ENCODE measurements at regions not wholly inside any gene's neighbourhood (a gene's known extent, or its start where the extent isn't known, plus 50 kb on each side); places are given as distances from the start of the nearest gene placed in this dataset.
"Not testable (repeated sequence)": the region's sequence is repeated elsewhere in the genome, so short reads cannot be mapped to it uniquely, and the experiment has no call there.

GRCh38 chr2:166695154-166695553 lies 193.1 kb upstream of the XIRP2 start:
- no peak for TF ChIP-seq POLR2A (IDR thresholded peaks at IDR 0.05)
- no peak for TF ChIP-seq CTCF (IDR thresholded peaks at IDR 0.05)
- no peaks in the 10 kb centered on the region for H3K9me3 ChIP-seq (replicated peaks in 1 of 3)
- H3K27me3 ChIP-seq: no peaks in the 10 kb centered on the region
- intact Hi-C loops (cut with DNase I): no loop called here
- no peak for DNase-seq
- H3K36me3 ChIP-seq (replicated peaks in 1 of 2): no peaks in the 10 kb centered on the region
- H3K4me1 ChIP-seq (replicated peaks in 1 of 2): no peaks in the 10 kb centered on the region
- 60 to 75% (median 70%) methylated on average over 1 of the region's 1 CpG for WGBS, 4 donors
- H3K27ac ChIP-seq: no peak overlapping the region
- no peak overlapping the region for H3K4me3 ChIP-seq

- H3K9me3 ChIP-seq (replicated peaks in 1 of 3); H3K4me3 ChIP-seq; H3K4me1 ChIP-seq (replicated peaks in 1 of 2); H3K27ac ChIP-seq; H3K27me3 ChIP-seq; DNase-seq; H3K36me3 ChIP-seq (replicated peaks in 1 of 2); intact Hi-C loops (cut with DNase I): not testable (repeated sequence)
- WGBS, 4 donors: 51 to 64% (median 56%) methylated on average over 3 to 4 of the region's 4 CpGs
These were observed 192.0 kb upstream of the SCN7A start for GRCh38 chr2:166686057-166686456.

GRCh38 chr2:166677996-166678395 lies 183.9 kb upstream of the SCN7A start:
- WGBS, 4 donors: 41 to 74% (median 64%) methylated on average over 1 of the region's 1 CpG
- no peak overlapping the region for H3K4me3 ChIP-seq
- H3K27me3 ChIP-seq: no peaks in the 10 kb centered on the region
- TF ChIP-seq CTCF (IDR thresholded peaks at IDR 0.05) (no peak), POLR2A (IDR thresholded peaks at IDR 0.05) (no peak)
- H3K9me3 ChIP-seq (replicated peaks in 1 of 3): no peaks in the 10 kb centered on the region
- no peaks in the 10 kb centered on the region for H3K36me3 ChIP-seq (replicated peaks in 1 of 2)
- intact Hi-C loops (cut with DNase I): no loop called here
- no peak overlapping the region for H3K27ac ChIP-seq
- no peaks in the 10 kb centered on the region for H3K4me1 ChIP-seq (replicated peaks in 1 of 2)
- no peak for DNase-seq

- no peak overlapping the region for H3K27ac ChIP-seq
- no peaks in the 10 kb centered on the region for H3K36me3 ChIP-seq (replicated peaks in 1 of 2)
- no peak overlapping the region for H3K4me3 ChIP-seq
- no peaks in the 10 kb centered on the region for H3K4me1 ChIP-seq (replicated peaks in 1 of 2)
- no peak for DNase-seq
- intact Hi-C loops (cut with DNase I): no loop called here
- no peaks in the 10 kb centered on the region for H3K9me3 ChIP-seq (replicated peaks in 1 of 3)
- no peak for TF ChIP-seq POLR2A (IDR thresholded peaks at IDR 0.05)
- TF ChIP-seq CTCF (IDR thresholded peaks at IDR 0.05): no peak
- H3K27me3 ChIP-seq: no peaks in the 10 kb centered on the region
These were observed 182.7 kb upstream of the SCN7A start for GRCh38 chr2:166676716-166677115.

GRCh38 chr2:166675553-166675952 lies 181.5 kb upstream of the SCN7A start:
- Histone ChIP-seq H3K27me3 (no peaks in the 10 kb centered on the region), H3K36me3 (replicated peaks in 1 of 2) (no peaks in the 10 kb centered on the region), H3K27ac (peak overlapping the region in 1 of 5 donors; percentile 4), H3K4me1 (replicated peaks in 1 of 2) (no peaks in the 10 kb centered on the region), H3K4me3 (no peak overlapping the region), H3K9me3 (replicated peaks in 1 of 3) (no peaks in the 10 kb centered on the region)
- intact Hi-C loops (cut with DNase I): no loop called here
- DNase-seq: peak in 1 of 7 donors; percentile 50
- WGBS, 4 donors: 56 to 70% (median 65%) methylated on average over 3 of the region's 3 CpGs
- TF ChIP-seq POLR2A (IDR thresholded peaks at IDR 0.05): no peak
